WTC11 (cell line): ENCODE measurements at regions not wholly inside any gene's neighbourhood (a gene's known extent, or its start where the extent isn't known, plus 50 kb on each side); places are given as distances from the start of the nearest gene placed in this dataset.

Source experiments
- ATAC-seq: fragments of 200-7000 bp; cut with Tn5 transposase; 2 replicates; pipeline ENCODE4 v1.10.0; 2021; ENCODE audit warnings: mild to moderate bottlenecking, moderate library complexity
- CTCF ChIA-PET: fragments of 300-600 bp; sonication (Branson Sonifier 250); formaldehyde crosslinking; loops from one replicate; lab custom pipeline; 2021; ENCODE audit warnings: antibody characterized with exemption; lab: Charles Lee
- POLR2A ChIA-PET: fragments of 350-600 bp; sonication (Branson Sonifier 250); formaldehyde crosslinking; loops from one replicate; lab custom pipeline; 2021; ENCODE audit warnings: antibody characterized with exemption; lab: Charles Lee
- DNase-seq: peaks from one replicate; pipeline ENCODE4 v3.0.0; 2021; ENCODE audit warnings: low spot score
- H3K27ac Mint-ChIP-seq: 2 replicates; pipeline ENCODE4 v1.8.0; 2021; ENCODE audit warnings: mixed read lengths
- H3K27me3 Mint-ChIP-seq: 2 replicates; pipeline ENCODE4 v1.8.0; 2021; ENCODE audit warnings: low read depth, mild to moderate bottlenecking, moderate library complexity, mixed read lengths
- H3K36me3 Mint-ChIP-seq: 2 replicates; pipeline ENCODE4 v1.8.0; 2021; ENCODE audit warnings: mixed read lengths
- H3K4me1 Mint-ChIP-seq: 2 replicates; pipeline ENCODE4 v1.8.0; 2022; ENCODE audit warnings: mixed read lengths
- H3K4me3 Mint-ChIP-seq: 2 replicates; pipeline ENCODE4 v1.8.0; 2021; ENCODE audit warnings: mild to moderate bottlenecking, moderate library complexity, mixed read lengths
- H3K9me3 Mint-ChIP-seq: 2 replicates; pipeline ENCODE4 v1.8.0; 2021; ENCODE audit warnings: mixed read lengths
- AFF4 ChIP-seq: sonication (generic); formaldehyde crosslinking; IDR thresholded peaks from 2 replicates; pipeline ENCODE4 v1.8.1; 2023; ENCODE audit warnings: mild to moderate bottlenecking, missing genetic modification reagents, borderline replicate concordance
- ATF1 ChIP-seq: sonication (generic); formaldehyde crosslinking; IDR thresholded peaks from 2 replicates; pipeline ENCODE4 v1.8.1; 2023; ENCODE audit warnings: mild to moderate bottlenecking, moderate library complexity, missing genetic modification reagents
- CDX4 ChIP-seq: fragments of 250-450 bp; sonication (Bioruptor Pico); IDR thresholded peaks from 2 replicates; pipeline ENCODE4 v1.9.0; 2021; ENCODE audit warnings: moderate library complexity, mild to moderate bottlenecking, inconsistent platforms, borderline replicate concordance
- E2F5 ChIP-seq: sonication (generic); formaldehyde crosslinking; IDR thresholded peaks from 2 replicates; pipeline ENCODE4 v1.8.1; 2022; ENCODE audit warnings: mild to moderate bottlenecking, moderate library complexity, missing genetic modification reagents
- ESRRA ChIP-seq: sonication (generic); formaldehyde crosslinking; IDR thresholded peaks from 2 replicates; pipeline ENCODE4 v1.8.1; 2022; ENCODE audit warnings: mild to moderate bottlenecking, missing genetic modification reagents, borderline replicate concordance
- GABPB1 ChIP-seq: sonication (generic); formaldehyde crosslinking; IDR thresholded peaks from 2 replicates; pipeline ENCODE4 v1.8.1; 2023; ENCODE audit warnings: mild to moderate bottlenecking, missing genetic modification reagents
- GTF2I ChIP-seq: fragments of 250-450 bp; sonication (Bioruptor Pico); conservative IDR thresholded peaks from 2 replicates; pipeline ENCODE4 v1.4.0; 2021; ENCODE audit warnings: mild to moderate bottlenecking
- HMGXB4 ChIP-seq: sonication (generic); formaldehyde crosslinking; IDR thresholded peaks from 2 replicates; pipeline ENCODE4 v1.8.1; 2023; ENCODE audit warnings: mild to moderate bottlenecking, moderate library complexity, missing genetic modification reagents
- JUN ChIP-seq: sonication (generic); formaldehyde crosslinking; IDR thresholded peaks from 2 replicates; pipeline ENCODE4 v1.8.0; 2023; ENCODE audit warnings: mild to moderate bottlenecking, missing genetic modification reagents
- KAT7 ChIP-seq: sonication (generic); formaldehyde crosslinking; IDR thresholded peaks from 2 replicates; pipeline ENCODE4 v1.8.1; 2023; ENCODE audit warnings: missing genetic modification reagents, mild to moderate bottlenecking, borderline replicate concordance
- NFE2L1 ChIP-seq: sonication (generic); formaldehyde crosslinking; IDR thresholded peaks from 2 replicates; pipeline ENCODE4 v1.8.1; 2023; ENCODE audit warnings: missing genetic modification reagents
- PRRX2 ChIP-seq: fragments of 250-450 bp; sonication (Bioruptor Pico); IDR thresholded peaks from 2 replicates; pipeline ENCODE4 v1.8.0; 2021; ENCODE audit warnings: mild to moderate bottlenecking
- SMAD4 ChIP-seq: sonication (generic); formaldehyde crosslinking; IDR thresholded peaks from 2 replicates; pipeline ENCODE4 v1.8.0; 2022; ENCODE audit warnings: mild to moderate bottlenecking, missing genetic modification reagents
- SP1 ChIP-seq: sonication (generic); formaldehyde crosslinking; conservative IDR thresholded peaks from 2 replicates; pipeline ENCODE4 v1.8.1; 2022; ENCODE audit warnings: missing genetic modification reagents
- TEAD4 ChIP-seq: sonication (generic); formaldehyde crosslinking; IDR thresholded peaks from 2 replicates; pipeline ENCODE4 v1.8.0; 2022; ENCODE audit warnings: mild to moderate bottlenecking, missing genetic modification reagents
- TP53 ChIP-seq: sonication (generic); formaldehyde crosslinking; IDR thresholded peaks from 2 replicates; pipeline ENCODE4 v1.8.1; 2023; ENCODE audit warnings: mild to moderate bottlenecking, missing genetic modification reagents
- ZNF121 ChIP-seq: sonication (generic); formaldehyde crosslinking; IDR thresholded peaks from 2 replicates; pipeline ENCODE4 v1.8.0; 2023; ENCODE audit warnings: missing genetic modification reagents
- ZNF219 ChIP-seq: sonication (generic); formaldehyde crosslinking; IDR thresholded peaks from 2 replicates; pipeline ENCODE4 v1.8.0; 2023; ENCODE audit warnings: missing genetic modification reagents, mild to moderate bottlenecking, borderline replicate concordance
- ZNF396 ChIP-seq: fragments of 250-450 bp; sonication (Bioruptor Pico); IDR thresholded peaks from 2 replicates; pipeline ENCODE4 v1.8.0; 2021; ENCODE audit warnings: mild to moderate bottlenecking, moderate library complexity, borderline replicate concordance
- ZNF423 ChIP-seq: fragments of 250-450 bp; sonication (Bioruptor Pico); IDR thresholded peaks from 2 replicates; pipeline ENCODE4 v2.1.2; 2022; ENCODE audit warnings: mild to moderate bottlenecking, moderate library complexity
- TF ChIP-seq, protein P1 (sequence below): sonication (generic); formaldehyde crosslinking; IDR thresholded peaks from 2 replicates; pipeline ENCODE4 v1.8.0; 2022; ENCODE audit warnings: mild to moderate bottlenecking, missing genetic modification reagents

- TF ChIP-seq ZNF121 (CRISPR knock-in tag) (no peak), ZNF423 (no peak), TP53 (CRISPR knock-in tag) (no peak)
Measured at GRCh38 chr3:159652452-159652851, 336.2 kb upstream of the IL12A start (continued).

GRCh38 chr3:159654183-159655134 lies 334.2 kb upstream of the IL12A start:
- H3K4me3 Mint-ChIP-seq: no peak overlapping the region
- ChIA-PET POLR2A (no interaction called here), CTCF (no interaction called here)
- no peak overlapping the region for H3K27ac Mint-ChIP-seq
- TF ChIP-seq NFE2L1 (CRISPR knock-in tag) (no peak), AFF4 (CRISPR knock-in tag) (no peak), JUN (no peak), ATF1 (CRISPR knock-in tag) (no peak), ZNF219 (CRISPR knock-in tag) (no peak), E2F5 (CRISPR knock-in tag) (no peak), TEAD4 (no peak), ESRRA (CRISPR knock-in tag) (no peak), SMAD4 (CRISPR knock-in tag) (no peak), HMGXB4 (CRISPR knock-in tag) (no peak), CDX4 (CRISPR knock-in tag) (no peak), GABPB1 (CRISPR knock-in tag) (no peak), ZNF396 (CRISPR knock-in tag) (no peak), PRRX2 (CRISPR knock-in tag) (no peak), GTF2I (CRISPR knock-in tag) (no peak), ZNF121 (CRISPR knock-in tag) (no peak), SP1 (CRISPR knock-in tag) (no peak), KAT7 (CRISPR knock-in tag) (no peak)
- TF ChIP-seq, protein P1, sequence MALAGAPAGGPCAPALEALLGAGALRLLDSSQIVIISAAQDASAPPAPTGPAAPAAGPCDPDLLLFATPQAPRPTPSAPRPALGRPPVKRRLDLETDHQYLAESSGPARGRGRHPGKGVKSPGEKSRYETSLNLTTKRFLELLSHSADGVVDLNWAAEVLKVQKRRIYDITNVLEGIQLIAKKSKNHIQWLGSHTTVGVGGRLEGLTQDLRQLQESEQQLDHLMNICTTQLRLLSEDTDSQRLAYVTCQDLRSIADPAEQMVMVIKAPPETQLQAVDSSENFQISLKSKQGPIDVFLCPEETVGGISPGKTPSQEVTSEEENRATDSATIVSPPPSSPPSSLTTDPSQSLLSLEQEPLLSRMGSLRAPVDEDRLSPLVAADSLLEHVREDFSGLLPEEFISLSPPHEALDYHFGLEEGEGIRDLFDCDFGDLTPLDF (CRISPR knock-in tag): no peak
- DNase-seq (no peak), ATAC-seq (no peak)
- H3K36me3 Mint-ChIP-seq: no peaks in the 10 kb centered on the region
- H3K9me3 Mint-ChIP-seq: no peaks in the 10 kb centered on the region
- peaks cover 3% of the 10 kb centered on the region; the same call in 1 of the 2 replicates for H3K4me1 Mint-ChIP-seq
- no peaks in the 10 kb centered on the region for H3K27me3 Mint-ChIP-seq
